CD4-positive, alpha-beta T cell treated with Interleukin-17A for 1 hour (primary cell): ENCODE measurements at regions not wholly inside any gene's neighbourhood (a gene's known extent, or its start where the extent isn't known, plus 50 kb on each side); places are given as distances from the start of the nearest gene placed in this dataset.

Experiments
- DNase-seq: peaks from one replicate; pipeline ENCODE4 v3.0.0-alpha.2; 2020

DNA sequence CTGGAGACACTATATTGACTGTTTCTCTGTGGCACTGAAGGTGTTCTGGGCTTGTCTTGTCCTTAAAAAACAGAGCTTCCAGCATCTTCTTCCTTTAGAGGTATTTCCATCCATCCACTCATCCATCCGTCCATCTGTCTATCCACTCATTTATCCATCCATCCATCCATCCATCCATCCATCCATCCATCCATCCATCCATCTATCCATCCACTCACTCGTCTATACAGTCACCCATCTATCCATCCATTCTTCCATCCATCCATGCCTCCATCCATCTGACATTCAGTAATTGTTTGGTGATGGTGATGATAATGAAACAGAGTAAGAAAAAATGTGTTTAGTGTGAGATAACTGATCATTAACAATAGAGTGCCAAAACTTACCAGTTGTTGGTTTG is 334.8 kb downstream of the NSG2 start:
- no peak for DNase-seq

DNA sequence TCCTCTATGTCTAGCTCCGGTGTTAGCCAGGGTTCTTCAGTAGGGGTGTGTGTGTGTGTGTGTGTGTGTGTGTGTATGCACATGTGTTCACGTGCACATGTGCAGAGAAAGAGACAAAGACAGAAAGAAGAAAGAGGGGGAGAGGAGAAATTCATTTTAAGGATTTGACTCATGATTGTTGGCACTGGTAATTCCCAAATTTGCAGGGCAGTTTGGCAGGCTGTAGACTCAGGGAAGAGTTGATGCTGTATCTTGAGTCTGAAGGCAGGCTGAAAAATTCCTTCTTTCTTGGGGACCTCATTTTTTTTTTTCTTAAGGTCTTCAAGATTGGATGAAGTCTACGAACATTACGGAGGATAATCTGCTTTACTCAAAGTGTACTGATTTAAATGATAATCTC is 335.7 kb downstream of the NSG2 start:
- no peak for DNase-seq

GRCh38 chr5:174383210-174384167 is 338.0 kb downstream of the NSG2 start:
- no peak for DNase-seq

DNA sequence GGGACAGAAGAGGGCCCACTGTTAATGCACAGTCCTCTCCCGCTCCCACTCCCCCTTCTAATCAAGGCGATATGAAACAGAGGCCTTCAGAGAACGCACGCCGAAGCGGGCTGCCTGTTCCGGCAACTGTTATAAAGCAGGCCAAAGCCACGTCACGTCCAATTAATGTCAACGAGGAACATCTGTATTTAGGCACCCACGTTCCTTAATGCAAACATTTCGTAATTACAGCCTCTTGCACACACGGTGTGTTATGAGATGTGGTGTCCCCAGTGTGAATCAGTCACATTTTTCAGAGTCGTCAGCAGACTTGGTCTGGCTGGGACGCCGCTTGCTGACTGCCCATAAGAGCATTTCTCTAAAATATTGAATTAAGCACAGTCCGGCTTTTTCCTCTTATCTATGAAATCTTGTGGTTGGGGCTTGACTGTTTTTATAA is 339.0 kb downstream of the NSG2 start:
- no peak for DNase-seq

- DNase-seq, result no peak
Measured at GRCh38 chr5:174386306-174386705, 338.1 kb upstream of the MSX2 start.

- no peak for DNase-seq
Measured at GRCh38 chr5:174386846-174387245, 337.5 kb upstream of the MSX2 start.

- DNase-seq, result no peak
Measured at GRCh38 chr5:174387448-174387847, 336.9 kb upstream of the MSX2 start.

DNA sequence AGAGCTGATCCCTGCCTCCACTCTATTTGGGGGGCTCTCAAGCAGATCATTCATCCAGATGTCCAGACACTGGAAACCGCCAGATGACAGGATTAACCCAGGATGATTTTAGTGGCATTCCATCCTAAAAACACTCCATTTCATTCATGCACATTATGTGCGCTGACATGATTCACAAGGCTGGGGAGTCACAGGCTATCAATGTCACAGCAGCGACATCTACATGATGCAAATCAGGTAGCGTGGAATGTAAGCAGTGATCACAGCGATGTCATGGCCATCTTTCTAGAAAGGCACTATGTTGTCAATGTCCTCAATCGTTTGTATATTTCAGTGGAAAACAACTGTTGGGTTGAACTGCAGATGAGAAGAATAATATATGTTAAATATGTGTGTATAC is 331.5 kb upstream of the MSX2 start:
- no peak for DNase-seq

DNA sequence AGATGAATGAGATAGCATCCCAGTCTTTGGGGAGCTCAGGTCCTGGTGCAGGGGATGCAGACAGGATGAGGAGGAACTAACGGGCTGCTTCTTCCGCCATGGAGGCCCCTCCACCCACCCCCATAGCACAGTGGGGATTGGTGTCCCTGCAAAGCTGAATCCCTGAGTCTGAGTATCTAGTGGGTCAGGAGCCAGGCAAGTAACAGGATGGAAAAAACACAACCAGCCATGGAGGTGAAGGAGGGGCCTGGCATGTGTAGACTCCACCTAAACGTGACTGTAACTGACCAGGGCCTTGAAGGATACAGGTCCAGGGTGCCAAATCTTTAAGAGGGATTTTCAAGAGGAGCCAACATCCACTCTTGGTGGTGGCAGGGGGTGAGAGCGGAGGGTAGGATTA is 327.8 kb upstream of the MSX2 start:
- DNase-seq, result no peak

- DNase-seq, result no peak
Measured at GRCh38 chr5:174397206-174397605, 327.2 kb upstream of the MSX2 start.

- no peak for DNase-seq
Measured at GRCh38 chr5:174398171-174398570, 326.2 kb upstream of the MSX2 start.

DNA sequence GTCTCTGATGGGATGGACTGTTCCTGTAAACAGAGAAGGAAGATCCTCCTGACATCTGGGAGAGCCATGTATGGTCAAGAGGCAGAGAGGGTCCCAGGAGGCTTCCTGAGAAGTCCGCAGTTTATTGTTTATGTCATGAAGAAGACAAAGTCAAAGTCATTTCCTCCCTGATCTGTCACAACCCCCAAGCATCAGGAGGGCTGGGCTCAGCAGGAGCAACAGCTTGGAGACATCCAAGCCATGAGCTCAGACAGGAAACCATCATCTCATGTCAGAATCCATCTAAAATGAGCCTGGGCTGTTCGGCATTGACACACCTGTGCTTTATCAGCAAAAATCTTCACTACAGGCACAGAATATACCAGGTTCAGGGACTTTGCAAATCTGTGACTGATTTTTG is 325.0 kb upstream of the MSX2 start:
- no peak for DNase-seq

DNA sequence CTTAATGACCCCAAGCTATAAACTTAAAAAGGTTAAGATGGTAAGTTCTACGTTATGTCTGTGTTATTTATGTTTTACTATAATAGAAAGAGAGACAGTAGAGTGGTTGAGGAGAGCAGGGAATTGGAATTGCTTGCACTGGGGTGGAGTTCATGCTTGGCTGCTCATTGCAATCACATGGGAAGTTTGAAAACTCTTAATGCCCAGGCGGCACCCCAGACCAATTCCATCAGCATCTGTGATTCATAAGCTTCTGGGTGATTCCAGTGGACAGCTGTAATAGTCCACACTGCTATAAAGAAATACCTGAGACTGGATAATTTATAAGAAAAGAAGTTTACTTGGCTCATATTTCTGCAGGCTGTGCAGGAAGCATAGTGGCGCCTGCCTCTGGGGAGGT is 323.9 kb upstream of the MSX2 start:
- DNase-seq, result no peak

DNA sequence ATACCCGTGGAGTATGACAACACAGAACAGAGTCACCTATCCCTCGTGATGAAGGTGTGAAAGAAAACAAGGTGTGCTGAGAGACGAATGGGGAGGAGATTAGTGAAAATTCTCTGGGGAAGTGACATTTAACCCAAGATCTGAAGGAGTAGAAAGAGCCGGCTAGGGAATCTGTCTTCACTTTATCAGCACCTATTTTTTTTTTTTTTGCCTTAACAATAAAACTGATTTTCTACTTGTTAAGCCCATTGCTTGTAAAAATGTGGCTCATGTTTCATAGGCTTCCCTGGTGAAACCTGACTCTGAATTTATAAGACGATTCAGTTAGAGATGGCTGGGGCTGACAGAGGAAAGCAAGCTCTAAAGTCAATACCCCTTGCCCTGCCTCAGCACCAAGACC is 322.6 kb upstream of the MSX2 start:
- no peak for DNase-seq

GRCh38 chr5:174402222-174402812 is 322.1 kb upstream of the MSX2 start:
- DNase-seq, result no peak

- no peak for DNase-seq
Measured at GRCh38 chr5:174404848-174405247, 319.5 kb upstream of the MSX2 start.

DNA sequence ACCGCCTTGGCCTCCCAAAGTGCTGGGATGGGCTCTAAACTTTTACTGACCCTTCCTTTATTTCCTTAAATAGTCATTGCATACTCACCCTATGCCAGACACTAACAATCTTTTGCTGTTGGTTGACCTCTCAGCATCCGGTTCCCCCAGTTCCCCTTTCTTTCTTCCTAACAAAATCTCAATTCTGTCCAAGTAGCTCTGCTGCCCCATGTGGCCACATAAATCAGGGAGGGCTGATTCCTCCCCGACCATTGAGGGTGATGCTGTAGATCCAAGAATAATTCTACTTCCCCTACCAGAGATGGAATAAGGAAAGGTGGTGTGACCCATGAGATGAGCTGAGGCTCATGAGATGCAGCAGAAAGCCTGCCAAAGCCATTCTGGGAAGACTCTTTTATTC is 315.3 kb upstream of the MSX2 start:
- no peak for DNase-seq

- DNase-seq, result no peak
Measured at GRCh38 chr5:174409971-174410370, 314.4 kb upstream of the MSX2 start.

GRCh38 chr5:174410716-174411478 is 313.5 kb upstream of the MSX2 start:
- no peak for DNase-seq

DNA sequence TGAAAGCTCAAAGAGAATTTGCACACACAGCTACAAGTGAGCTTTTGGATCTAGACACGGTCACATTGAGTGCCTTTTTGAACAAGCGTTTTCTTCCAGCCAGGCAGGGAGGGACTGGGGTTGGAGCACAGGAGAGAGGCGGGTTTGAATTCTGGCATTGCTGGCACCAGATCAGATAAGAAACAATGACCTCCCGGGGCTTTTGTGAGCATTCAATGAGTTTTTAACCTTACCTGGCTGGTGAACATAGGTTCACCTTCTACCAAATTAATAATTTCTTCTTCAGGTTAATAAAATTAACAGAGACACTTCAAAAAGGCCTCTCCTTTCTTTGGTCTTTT is 312.9 kb upstream of the MSX2 start:
- no peak for DNase-seq

DNA sequence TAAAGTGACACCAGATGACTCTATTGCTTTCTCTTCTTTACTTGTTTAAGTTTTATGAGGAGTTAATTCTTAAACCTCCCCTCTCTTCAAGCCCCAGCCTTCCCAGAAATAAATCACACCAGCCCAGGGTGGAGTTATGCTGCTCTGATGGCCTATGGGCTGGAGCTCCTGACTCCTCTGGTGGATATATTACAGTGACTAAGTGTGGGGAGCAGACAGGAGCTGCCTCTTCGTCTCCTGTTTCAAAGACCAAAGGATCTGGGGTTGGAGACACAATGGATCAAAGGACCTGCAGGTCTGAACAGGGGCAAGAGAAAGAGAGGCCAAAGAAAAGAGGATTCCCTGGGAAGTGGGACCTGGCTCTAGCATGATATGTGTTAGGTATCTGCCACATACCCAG is 312.0 kb upstream of the MSX2 start:
- no peak for DNase-seq

- DNase-seq, result no peak
Measured at GRCh38 chr5:174412941-174413340, 311.4 kb upstream of the MSX2 start.

- no peak for DNase-seq
Measured at GRCh38 chr5:174413567-174414314, 310.6 kb upstream of the MSX2 start.
